ENCODE measurements at regions not wholly inside any gene's neighbourhood (a gene's known extent, or its start where the extent isn't known, plus 50 kb on each side); places are given as distances from the start of the nearest gene placed in this dataset.

- no peak overlapping the region for H2AFZ ChIP-seq
- H3K79me2 ChIP-seq (replicated peaks; ENCODE audit: insufficient read depth) = no peaks in the 10 kb centered on the region
- H3K4me3 Mint-ChIP-seq = no peak overlapping the region
- H3K36me3 ChIP-seq (ENCODE audit: insufficient read depth) = no peaks in the 10 kb centered on the region; the same call in 1 of the 2 replicates
- H3K4me3 ChIP-seq = no peak overlapping the region
- H4K20me1 ChIP-seq (replicated peaks; ENCODE audit: insufficient read depth) = no peaks in the 10 kb centered on the region
- H3K36me3 Mint-ChIP-seq (ENCODE audit: low read depth) = peaks cover 24% of the 10 kb centered on the region
- H3K27me3 ChIP-seq (ENCODE audit: insufficient read depth) = no peaks in the 10 kb centered on the region
- peaks cover 27% of the 10 kb centered on the region for H3K9me3 Mint-ChIP-seq
- no peak overlapping the region for H3K27ac ChIP-seq (ENCODE audit: low read depth)
- H3F3A ChIP-seq (replicated peaks; ENCODE audit: low read depth) = no peaks in the 10 kb centered on the region
- no peaks in the 10 kb centered on the region for H3K9me2 ChIP-seq (ENCODE audit: insufficient read depth)
- no peaks in the 10 kb centered on the region for H3K4me1 ChIP-seq (ENCODE audit: insufficient read depth)
- TF ChIP-seq ZNF331 (CRISPR knock-in tag; IDR thresholded peaks at IDR 0.05; ENCODE audit: low read depth) = no peak
- no peak for TF ChIP-seq ZNF114 (CRISPR knock-in tag; IDR thresholded peaks at IDR 0.05)
- no peak for TF ChIP-seq CREB1 (CRISPR knock-in tag; IDR thresholded peaks at IDR 0.05; ENCODE audit: low read depth)
- no peak for TF ChIP-seq NANOG (IDR thresholded peaks at IDR 0.05; ENCODE audit: borderline replicate concordance)
- TF ChIP-seq JUNB (IDR thresholded peaks at IDR 0.05; ENCODE audit: unreplicated experiment) = no peak
- no peak for TF ChIP-seq ZNF462 (CRISPR knock-in tag; IDR thresholded peaks at IDR 0.05)
- no peak for TF ChIP-seq REST (IDR thresholded peaks at IDR 0.05; ENCODE audit: unreplicated experiment)
- TF ChIP-seq ETS1 (IDR thresholded peaks at IDR 0.05) = no peak
- no peak for TF ChIP-seq EZH2 (IDR thresholded peaks at IDR 0.05; ENCODE audit: low read depth, unreplicated experiment)
- no peak for TF ChIP-seq EZH2phosphoT487 (IDR thresholded peaks at IDR 0.05; ENCODE audit: unreplicated experiment)
- H3K27ac Mint-ChIP-seq = no peak overlapping the region
- no peaks in the 10 kb centered on the region for H3K27me3 Mint-ChIP-seq (ENCODE audit: insufficient read depth, low read depth, poor library complexity)
- no peaks in the 10 kb centered on the region for H3K4me1 Mint-ChIP-seq
- no peak overlapping the region for H3K4me2 ChIP-seq
- ATAC-seq = no peak
- DNase-seq (ENCODE audit: low spot score) = no peak
These were observed 1888.0 kb upstream of the CDH9 start for GRCh38 chr5:28926422-28926821.

All from GM23338 (cell line).